ENCODE measurements at regions not wholly inside any gene's neighbourhood (a gene's known extent, or its start where the extent isn't known, plus 50 kb on each side); places are given as distances from the start of the nearest gene placed in this dataset.
"Not testable (repeated sequence)": the region's sequence is repeated elsewhere in the genome, so short reads cannot be mapped to it uniquely, and the experiment has no call there.

DNA sequence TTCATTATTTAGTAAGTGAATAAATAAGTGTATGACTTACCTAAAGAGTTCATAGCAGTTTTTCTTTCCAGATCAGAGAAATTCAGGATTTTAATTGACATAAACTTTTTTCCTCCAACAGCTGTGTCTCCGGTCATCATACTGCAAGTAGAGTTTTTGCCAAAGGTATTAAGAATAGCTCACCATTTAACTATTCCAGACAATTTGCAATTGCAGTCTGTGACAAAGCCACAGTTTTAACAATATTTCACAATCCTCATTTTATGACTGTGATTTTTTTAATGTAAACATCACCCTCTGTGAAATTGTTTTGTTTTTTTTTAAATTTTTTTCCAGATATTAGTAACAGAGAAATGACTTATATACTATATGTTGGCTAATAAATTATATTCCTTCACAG lies 199.1 kb downstream of the TRIB2 start:
- Histone ChIP-seq H3K4me1 (replicated peaks) (no peaks in the 10 kb centered on the region), H3K9me3 (replicated peaks) (no peaks in the 10 kb centered on the region)
- no peak for DNase-seq (ENCODE audit: low read depth in 1 of 2, low spot score in 2 of 2)

GRCh38 chr2:12918138-12918834 lies 201.6 kb downstream of the TRIB2 start:
- no peaks in the 10 kb centered on the region for H3K4me1 ChIP-seq (replicated peaks)
- DNase-seq (ENCODE audit: low read depth in 1 of 2, low spot score in 2 of 2) = no peak

More for the DNA sequence above, 199.1 kb downstream of the TRIB2 start:
- H3K27ac ChIP-seq = no peak overlapping the region
- no peaks in the 10 kb centered on the region for H3K27me3 ChIP-seq (replicated peaks)
- H3K4me3 ChIP-seq = no peak overlapping the region
- no peaks in the 10 kb centered on the region for H3K36me3 ChIP-seq

DNA sequence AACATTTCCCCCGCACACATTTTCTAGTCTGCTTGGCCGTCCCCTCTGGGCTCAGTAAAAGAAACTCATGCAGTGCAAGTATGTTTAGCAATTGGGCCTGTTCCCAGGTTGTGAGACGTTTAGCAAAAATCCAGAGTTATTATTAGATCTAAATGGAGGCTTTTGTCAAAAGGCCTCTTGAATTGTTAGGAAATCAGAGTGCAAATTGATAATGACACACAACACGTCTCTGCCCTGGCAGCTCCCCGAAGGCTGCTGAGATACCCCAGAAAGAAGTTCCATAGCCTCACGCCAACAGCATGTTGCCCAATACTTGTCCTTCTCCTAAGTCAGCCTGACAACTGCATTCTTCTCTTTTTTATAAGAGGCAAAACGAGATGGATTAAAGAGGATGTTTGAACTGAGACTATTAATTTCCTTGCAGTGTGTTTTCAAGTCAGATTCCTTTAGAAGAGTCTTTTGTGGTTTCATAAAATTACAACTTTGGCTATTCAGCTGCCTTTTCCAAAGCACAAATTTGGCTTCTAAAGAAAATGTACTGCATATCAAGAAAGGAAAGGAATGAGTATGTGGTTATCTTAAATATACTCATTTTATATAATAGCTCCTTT lies 202.2 kb downstream of the TRIB2 start:
- no peak for DNase-seq (ENCODE audit: low read depth in 1 of 2, low spot score in 2 of 2)
- no peak overlapping the region for H3K4me3 ChIP-seq
- H3K27ac ChIP-seq = no peak overlapping the region
- H3K27me3 ChIP-seq (replicated peaks) = no peaks in the 10 kb centered on the region
- H3K36me3 ChIP-seq = no peaks in the 10 kb centered on the region
- no peaks in the 10 kb centered on the region for H3K9me3 ChIP-seq (replicated peaks)
- H3K4me1 ChIP-seq (replicated peaks) = no peaks in the 10 kb centered on the region

More at GRCh38 chr2:12918138-12918834, 201.6 kb downstream of the TRIB2 start:
- Histone ChIP-seq H3K4me3 (no peak overlapping the region), H3K27me3 (replicated peaks) (no peaks in the 10 kb centered on the region), H3K27ac (no peak overlapping the region), H3K36me3 (no peaks in the 10 kb centered on the region), H3K9me3 (replicated peaks) (no peaks in the 10 kb centered on the region)

DNA sequence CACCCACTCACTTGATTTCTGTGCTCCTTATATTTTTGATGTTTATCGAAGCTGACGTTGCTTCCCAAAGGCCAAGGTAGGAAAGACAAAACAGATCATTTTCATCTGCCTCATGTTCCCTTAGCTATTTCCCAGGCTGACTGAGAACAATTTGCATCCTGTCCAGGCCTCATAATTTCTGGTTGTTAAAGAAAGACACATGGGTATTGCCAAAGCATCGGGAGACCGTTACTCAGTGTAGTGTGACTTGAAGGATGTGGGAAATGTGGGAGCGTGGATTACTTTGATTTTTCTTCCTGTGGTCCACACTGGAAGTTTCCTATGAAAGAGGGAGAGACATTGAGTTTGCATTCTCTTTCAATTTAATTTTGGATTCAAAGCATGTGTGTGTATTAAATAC lies 204.6 kb downstream of the TRIB2 start:
- Histone ChIP-seq H3K9me3 (replicated peaks) (no peaks in the 10 kb centered on the region), H3K4me3 (no peak overlapping the region), H3K36me3 (no peaks in the 10 kb centered on the region), H3K4me1 (replicated peaks) (no peaks in the 10 kb centered on the region), H3K27me3 (replicated peaks) (no peaks in the 10 kb centered on the region), H3K27ac (no peak overlapping the region)
- no peak for DNase-seq (ENCODE audit: low read depth in 1 of 2, low spot score in 2 of 2)

- Histone ChIP-seq H3K36me3 (no peaks in the 10 kb centered on the region), H3K9me3 (replicated peaks) (no peaks in the 10 kb centered on the region), H3K27ac (no peak overlapping the region), H3K4me1 (replicated peaks) (peaks cover 13% of the 10 kb centered on the region), H3K4me3 (no peak overlapping the region), H3K27me3 (replicated peaks) (no peaks in the 10 kb centered on the region)
- DNase-seq (ENCODE audit: low read depth in 1 of 2, low spot score in 2 of 2) = no peak
Observed at GRCh38 chr2:12923907-12924610, 207.3 kb downstream of the TRIB2 start.

DNA sequence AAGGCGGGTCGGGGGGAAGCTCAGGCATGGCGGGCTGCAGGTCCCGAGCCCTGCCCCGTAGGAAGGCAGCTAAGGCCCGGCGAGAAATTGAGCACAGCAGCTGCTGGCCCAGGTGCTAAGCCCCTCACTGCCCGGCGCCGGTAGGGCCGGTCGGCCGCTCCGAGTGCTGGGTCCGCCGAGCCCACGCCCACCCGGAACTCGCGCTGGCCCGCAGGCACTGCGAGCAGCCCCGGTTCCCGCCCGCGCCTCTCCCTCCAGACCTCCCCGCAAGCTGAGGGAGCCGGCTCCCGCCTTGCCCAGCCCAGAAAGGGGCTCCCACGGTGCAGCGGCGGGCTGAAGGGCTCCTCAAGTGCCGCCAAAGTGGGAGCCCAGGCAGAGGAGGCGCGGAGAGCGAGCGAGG lies 209.9 kb downstream of the TRIB2 start:
- H3K4me3 ChIP-seq; DNase-seq (ENCODE audit: low read depth in 1 of 2, low spot score in 2 of 2); H3K27ac ChIP-seq; H3K9me3 ChIP-seq (replicated peaks); H3K27me3 ChIP-seq (replicated peaks); H3K36me3 ChIP-seq: not testable (repeated sequence)
- H3K4me1 ChIP-seq (replicated peaks) = peaks cover 24% of the 10 kb centered on the region

GRCh38 chr2:12928197-12928774 lies 211.6 kb downstream of the TRIB2 start:
- Histone ChIP-seq H3K27me3 (replicated peaks) (no peaks in the 10 kb centered on the region), H3K9me3 (replicated peaks) (no peaks in the 10 kb centered on the region), H3K27ac (no peak overlapping the region), H3K36me3 (no peaks in the 10 kb centered on the region), H3K4me1 (replicated peaks) (peaks cover 24% of the 10 kb centered on the region), H3K4me3 (no peak overlapping the region)
- DNase-seq (ENCODE audit: low read depth in 1 of 2, low spot score in 2 of 2) = peak in 1 of 2 experiments; percentile 52

DNA sequence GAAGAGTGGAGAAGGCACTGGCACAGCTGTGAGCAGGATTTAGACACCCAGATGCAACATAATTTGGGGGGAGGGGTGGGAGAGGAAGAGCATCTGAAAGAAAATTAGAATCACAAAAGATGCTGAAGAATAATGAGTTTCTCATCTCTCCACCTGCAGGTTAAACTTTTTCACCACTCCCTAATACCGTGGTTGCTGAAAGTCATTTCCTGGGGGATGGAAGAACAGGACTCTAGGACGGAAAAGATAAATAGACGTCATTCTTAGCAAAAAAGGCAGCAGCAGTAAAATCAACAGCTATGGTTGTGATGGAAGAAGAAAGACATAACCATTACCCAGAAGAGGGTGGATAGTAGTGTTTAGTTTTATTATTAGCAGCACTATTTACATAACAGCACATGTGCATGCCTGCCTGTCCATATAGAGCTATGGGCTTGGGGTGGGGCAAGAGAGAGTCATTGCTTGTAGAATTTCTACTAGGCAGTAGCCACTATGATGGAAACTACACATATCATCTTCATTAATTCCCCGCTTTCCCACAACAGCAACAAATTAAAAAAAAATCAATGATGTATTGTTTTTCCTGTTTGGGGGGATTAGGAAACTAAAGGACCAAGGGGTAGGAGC lies 212.2 kb downstream of the TRIB2 start:
- H3K4me3 ChIP-seq = no peak overlapping the region
- H3K27me3 ChIP-seq (replicated peaks) = no peaks in the 10 kb centered on the region
- no peaks in the 10 kb centered on the region for H3K36me3 ChIP-seq
- DNase-seq (ENCODE audit: low read depth in 1 of 2, low spot score in 2 of 2) = peak in 1 of 2 experiments; percentile 19
- H3K9me3 ChIP-seq (replicated peaks) = no peaks in the 10 kb centered on the region
- no peak overlapping the region for H3K27ac ChIP-seq
- peaks cover 24% of the 10 kb centered on the region for H3K4me1 ChIP-seq (replicated peaks)

DNA sequence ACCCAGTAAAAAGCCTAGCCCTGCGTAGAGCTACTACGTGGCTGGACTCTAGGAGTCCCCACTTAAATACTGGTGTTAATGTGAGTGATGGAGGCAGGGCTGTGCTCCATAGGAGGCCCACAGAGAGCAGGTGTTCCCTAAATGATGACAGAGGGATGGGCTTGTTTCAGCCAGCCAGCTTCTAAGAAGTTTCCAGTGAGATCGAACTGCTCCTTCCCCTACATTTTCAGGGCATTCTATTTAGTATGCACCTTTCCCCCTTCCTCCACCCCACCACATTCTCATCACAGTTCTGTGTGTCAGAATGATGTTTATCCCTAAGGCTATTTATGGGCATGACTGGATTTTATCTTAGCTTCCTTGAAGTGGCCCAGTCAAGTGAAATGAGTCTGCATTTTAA lies 213.0 kb downstream of the TRIB2 start:
- no peak for DNase-seq (ENCODE audit: low read depth in 1 of 2, low spot score in 2 of 2)
- H3K4me3 ChIP-seq = no peak overlapping the region
- no peak overlapping the region for H3K27ac ChIP-seq
- no peaks in the 10 kb centered on the region for H3K9me3 ChIP-seq (replicated peaks)
- peaks cover 24% of the 10 kb centered on the region for H3K4me1 ChIP-seq (replicated peaks)
- no peaks in the 10 kb centered on the region for H3K27me3 ChIP-seq (replicated peaks)
- H3K36me3 ChIP-seq = no peaks in the 10 kb centered on the region

- no peak for DNase-seq (ENCODE audit: low read depth in 1 of 2, low spot score in 2 of 2)
- Histone ChIP-seq H3K27me3 (replicated peaks) (no peaks in the 10 kb centered on the region), H3K9me3 (replicated peaks) (no peaks in the 10 kb centered on the region), H3K4me3 (no peak overlapping the region), H3K4me1 (replicated peaks) (peaks cover 25% of the 10 kb centered on the region), H3K36me3 (no peaks in the 10 kb centered on the region), H3K27ac (no peak overlapping the region)
Observed at GRCh38 chr2:12930391-12930790, 213.7 kb downstream of the TRIB2 start.

- H3K4me1 ChIP-seq (replicated peaks) = peaks cover 34% of the 10 kb centered on the region
- no peaks in the 10 kb centered on the region for H3K9me3 ChIP-seq (replicated peaks)
- peak in 1 of 2 experiments; percentile 47 for DNase-seq (ENCODE audit: low read depth in 1 of 2, low spot score in 2 of 2)
- no peak overlapping the region for H3K27ac ChIP-seq
- no peaks in the 10 kb centered on the region for H3K27me3 ChIP-seq (replicated peaks)
- H3K36me3 ChIP-seq = no peaks in the 10 kb centered on the region
- H3K4me3 ChIP-seq = no peak overlapping the region
Observed at GRCh38 chr2:12931186-12931844, 214.6 kb downstream of the TRIB2 start.

DNA sequence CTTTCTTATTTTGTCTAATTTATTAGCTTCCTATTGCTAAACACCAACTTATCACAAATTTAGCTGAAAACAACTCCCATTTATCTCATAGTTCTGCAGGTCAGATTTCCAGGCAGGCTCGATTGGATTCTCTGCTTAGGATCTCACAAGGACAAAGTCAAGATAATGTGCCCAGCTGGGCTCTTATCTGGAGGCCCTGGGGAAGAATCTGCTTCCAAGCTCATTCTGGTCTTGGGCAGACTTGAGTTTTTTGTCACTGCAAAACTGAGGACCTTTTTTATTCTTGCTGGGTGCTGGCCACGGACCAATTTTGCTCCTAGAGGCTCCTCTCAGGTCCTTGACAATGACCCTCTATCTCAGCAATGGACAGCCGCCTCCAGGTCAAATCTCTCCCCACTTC lies 215.5 kb downstream of the TRIB2 start:
- no peak for DNase-seq (ENCODE audit: low read depth in 1 of 2, low spot score in 2 of 2)
- Histone ChIP-seq H3K4me3 (no peak overlapping the region), H3K36me3 (no peaks in the 10 kb centered on the region), H3K4me1 (replicated peaks) (peaks cover 37% of the 10 kb centered on the region), H3K27ac (no peak overlapping the region), H3K27me3 (replicated peaks) (no peaks in the 10 kb centered on the region), H3K9me3 (replicated peaks) (no peaks in the 10 kb centered on the region)

- no peak for DNase-seq (ENCODE audit: low read depth in 1 of 2, low spot score in 2 of 2)
- Histone ChIP-seq H3K4me3 (no peak overlapping the region), H3K4me1 (replicated peaks) (peaks cover 23% of the 10 kb centered on the region), H3K36me3 (no peaks in the 10 kb centered on the region), H3K9me3 (replicated peaks) (no peaks in the 10 kb centered on the region), H3K27me3 (replicated peaks) (no peaks in the 10 kb centered on the region), H3K27ac (no peak overlapping the region)
Observed at GRCh38 chr2:12934146-12934756, 217.5 kb downstream of the TRIB2 start.

All from SJSA1 (cell line).